Heart left ventricle (tissue), 16 donors: ENCODE measurements at regions not wholly inside any gene's neighbourhood (a gene's known extent, or its start where the extent isn't known, plus 50 kb on each side); places are given as distances from the start of the nearest gene placed in this dataset.
A peak's percentile ranks its signal among the peaks of the same experiment; 100 is the strongest.

Experiments used
- ATAC-seq, 4 donors: fragments of 200-7000 bp; cut with Tn5 transposase; one replicate each; pipeline ENCODE4 v1.9.1; 2020 to 2022; ENCODE audit warnings: moderate library complexity in 4 of 4, mild to moderate bottlenecking in 3 of 4, moderate number of reproducible peaks in 1 of 4
- DNase-seq, 5 donors: peaks; one replicate each; pipeline ENCODE4 v3.0.0-alpha.2; 2020
- H3K27ac ChIP-seq, 12 donors: fragments of 200-600 bp; sonication (generic) in 4 of 12; one replicate each; pipeline versions ENCODE4 v1.5.0 to v1.8.0; 2016 to 2022; ENCODE audit warnings: mild to moderate bottlenecking in 2 of 12
- H3K27me3 ChIP-seq, 9 donors: fragments of 200-600 bp; sonication (generic) in 2 of 9; one replicate each; pipeline versions ENCODE4 v1.5.1 to v1.8.0; 2016 to 2022; ENCODE audit warnings: mild to moderate bottlenecking in 3 of 9
- H3K36me3 ChIP-seq, 9 donors: fragments of 200-600 bp; sonication (generic) in 2 of 9; one replicate each; pipeline versions ENCODE4 v1.5.0 to v1.8.0; 2018 to 2022; ENCODE audit warnings: mild to moderate bottlenecking in 2 of 9
- H3K4me1 ChIP-seq, 12 donors: fragments of 200-600 bp; sonication (generic) in 4 of 12; one replicate each; pipeline versions ENCODE4 v1.5.0 to v1.8.0; 2016 to 2022; ENCODE audit warnings: mild to moderate bottlenecking in 3 of 12
- H3K4me3 ChIP-seq, 12 donors: fragments of 200-600 bp; sonication (generic) in 4 of 12; one replicate each; pipeline versions ENCODE4 v1.5.0 to v1.8.0; 2017 to 2022; ENCODE audit warnings: mild to moderate bottlenecking in 9 of 12, moderate library complexity in 4 of 12
- H3K9me3 ChIP-seq, 12 donors: fragments of 200-600 bp; sonication (generic) in 4 of 12; one replicate each; pipeline versions ENCODE4 v1.5.0 to v1.8.0; 2016 to 2022; ENCODE audit warnings: mild to moderate bottlenecking in 1 of 12
- POLR2A ChIP-seq, 2 donors: fragments of 450-650 bp; IDR thresholded peaks; one replicate each; pipeline ENCODE4 v1.6.1; 2017; ENCODE audit warnings: antibody characterized with exemption in 2 of 2, mild to moderate bottlenecking in 2 of 2, moderate library complexity in 2 of 2
- WGBS, 4 donors: extraction: QIAGEN DNeasy Blood & Tissue Kit in 2 of 4; methylation state at CpG; one replicate each; pipeline versions ENCODE4 v1.1.5 to v1.1.7; 2013 to 2018; 5-methylcytosine and 5-hydroxymethylcytosine counted together
- intact Hi-C, 10 donors: fragments of 100-400 bp; cut with DNase I; formaldehyde crosslinking; loops; one replicate each; pipeline versions ENCODE4 v1.11.1 to v1.14.2; 2022
- TF ChIP-seq, protein P1 (sequence below), 12 donors: fragments of 200-600 bp; sonication (generic) in 4 of 12; IDR thresholded peaks; one replicate each; pipeline versions ENCODE4 v1.5.0 to v1.8.0; 2018 to 2022; ENCODE audit warnings: antibody characterized with exemption in 12 of 12, mild to moderate bottlenecking in 5 of 12
- donor health status: ischemic (EF 13 %, LVEDD 7.1; RV severe dilation, severe dysfunction).
- donor health status: healthy with polysubstance abuse.
- donor health status: DM: no; HTN: yes; CAD: no.
- donor health status: DM: no; HTN: no; CAD: no.
- donor health status: ischemic (EF 25% LVEDD 6.9; RV normal size, moderate dysfunction).
- donor health status: ischemic (EF 25% LVEDD 5.7; RV mildly dilated, moderate dysfunction).
- donor health status: healthy.
- donor health status: DM: yes; HTN: yes; CAD: no.
- donor health status: ischemic (EF 35%, LVEDD 5.7; RV mildly dilated, moderate dysfunction).
- donor health status: nonischemic (EF 11% LVEDD 7.7; RV severe dilation, severe dysfunction).
- donor health status: DM: yes; HTN: yes; CAD: no.
- donor health status: PGD.
- donor health status: ischemic (EF 29% LVEDD 5.4; RV normal size, mild dysfunction).
- donor health status: nonischemic (EF 23%, LVEDD 6.1; RV moderate dilation, normal function).

GRCh38 chr1:2946999-2947690 lies 74.1 kb upstream of the ACTRT2 start:
- Histone ChIP-seq H3K9me3 (no peaks in the 10 kb centered on the region), H3K27me3 (peaks cover 0 to 12% (median 0%) of the 10 kb centered on the region in 9 donors), H3K36me3 (no peaks in the 10 kb centered on the region), H3K4me1 (peaks cover 0 to 3% (median 0%) of the 10 kb centered on the region in 12 donors), H3K4me3 (no peak overlapping the region), H3K27ac (no peak overlapping the region)
- ATAC-seq (no peak), DNase-seq (peak in 2 of 5 donors; percentile 17 to 33)
- intact Hi-C loops = no loop called here
- no peak for TF ChIP-seq POLR2A (IDR thresholded peaks at IDR 0.05)
- TF ChIP-seq, protein P1, sequence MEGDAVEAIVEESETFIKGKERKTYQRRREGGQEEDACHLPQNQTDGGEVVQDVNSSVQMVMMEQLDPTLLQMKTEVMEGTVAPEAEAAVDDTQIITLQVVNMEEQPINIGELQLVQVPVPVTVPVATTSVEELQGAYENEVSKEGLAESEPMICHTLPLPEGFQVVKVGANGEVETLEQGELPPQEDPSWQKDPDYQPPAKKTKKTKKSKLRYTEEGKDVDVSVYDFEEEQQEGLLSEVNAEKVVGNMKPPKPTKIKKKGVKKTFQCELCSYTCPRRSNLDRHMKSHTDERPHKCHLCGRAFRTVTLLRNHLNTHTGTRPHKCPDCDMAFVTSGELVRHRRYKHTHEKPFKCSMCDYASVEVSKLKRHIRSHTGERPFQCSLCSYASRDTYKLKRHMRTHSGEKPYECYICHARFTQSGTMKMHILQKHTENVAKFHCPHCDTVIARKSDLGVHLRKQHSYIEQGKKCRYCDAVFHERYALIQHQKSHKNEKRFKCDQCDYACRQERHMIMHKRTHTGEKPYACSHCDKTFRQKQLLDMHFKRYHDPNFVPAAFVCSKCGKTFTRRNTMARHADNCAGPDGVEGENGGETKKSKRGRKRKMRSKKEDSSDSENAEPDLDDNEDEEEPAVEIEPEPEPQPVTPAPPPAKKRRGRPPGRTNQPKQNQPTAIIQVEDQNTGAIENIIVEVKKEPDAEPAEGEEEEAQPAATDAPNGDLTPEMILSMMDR (IDR thresholded peaks at IDR 0.05) = no peak
- 65 to 71% (median 67%) methylated on average over 21 of the region's 21 CpGs for WGBS, 4 donors

- Histone ChIP-seq H3K4me3 (no peak overlapping the region), H3K27ac (no peak overlapping the region), H3K4me1 (peaks cover 0 to 5% (median 0%) of the 10 kb centered on the region in 12 donors), H3K27me3 (peaks cover 0 to 12% (median 0%) of the 10 kb centered on the region in 9 donors), H3K36me3 (no peaks in the 10 kb centered on the region), H3K9me3 (peaks cover 0 to 4% (median 0%) of the 10 kb centered on the region in 12 donors)
- whole genome bisulfite sequencing, 4 donors = 83 to 93% (median 87%) methylated on average over 20 of the region's 20 CpGs
- ATAC-seq (no peak), DNase-seq (peak in 2 of 5 donors; percentile 9 to 29)
- intact Hi-C loops = no loop called here
- TF ChIP-seq, protein P1 (IDR thresholded peaks at IDR 0.05) = no peak
- no peak for TF ChIP-seq POLR2A (IDR thresholded peaks at IDR 0.05)
These were observed 73.1 kb upstream of the ACTRT2 start for GRCh38 chr1:2948001-2948750.

DNA sequence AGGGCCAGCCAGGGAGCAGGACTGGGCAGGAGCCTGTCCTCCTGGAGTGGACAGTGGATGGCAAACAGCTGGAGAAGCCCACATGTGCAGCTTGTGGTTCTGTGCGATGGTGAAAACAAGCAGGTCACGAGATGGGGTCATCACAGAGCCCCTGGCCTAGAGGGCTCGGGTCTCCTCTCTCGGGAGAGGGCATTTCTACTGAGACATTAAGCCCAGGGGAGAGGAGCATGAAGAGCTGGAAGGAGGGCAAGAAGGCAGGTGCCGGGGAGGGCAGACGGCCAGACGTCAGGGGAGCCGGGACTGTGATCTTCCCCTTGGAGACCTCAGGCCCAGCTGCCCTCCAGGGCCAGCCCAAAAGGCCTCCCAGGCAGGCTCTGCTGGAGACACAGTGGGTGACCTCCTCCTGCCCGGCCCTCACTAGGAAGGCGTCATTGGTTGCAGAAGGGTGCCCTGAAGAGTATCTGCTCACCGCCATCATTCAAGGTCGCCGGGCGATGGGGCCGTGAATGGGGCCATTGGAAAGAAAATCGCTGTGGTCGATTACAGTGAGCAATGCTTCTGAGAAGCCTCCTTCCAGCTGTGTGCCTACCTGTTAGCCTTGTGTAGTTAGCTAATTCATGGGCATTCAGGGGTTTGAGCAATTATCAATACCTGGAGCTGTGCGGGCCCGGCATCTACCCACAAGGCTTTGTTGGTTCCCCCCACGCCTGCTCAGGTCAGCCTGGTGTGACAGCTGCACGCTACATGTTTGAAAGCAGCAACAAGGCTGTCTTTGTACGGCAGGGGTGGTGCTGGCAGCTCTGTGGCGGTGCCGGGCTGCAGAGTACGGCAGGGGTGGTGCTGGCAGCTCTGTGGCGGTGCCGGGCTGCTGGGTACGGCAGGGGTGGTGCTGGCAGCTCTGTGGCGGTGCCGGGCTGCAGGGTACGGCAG lies 72.3 kb upstream of the ACTRT2 start:
- H3K27ac ChIP-seq = no peak overlapping the region
- ATAC-seq = no peak
- WGBS, 4 donors = 83 to 90% (median 86%) methylated on average over 21 to 27 of the region's 31 CpGs
- H3K4me1 ChIP-seq = peaks cover 0 to 5% (median 0%) of the 10 kb centered on the region in 12 donors
- peak in 1 of 5 donors; percentile 13 for DNase-seq
- intact Hi-C loops = no loop called here
- H3K27me3 ChIP-seq = peaks cover 0 to 12% (median 0%) of the 10 kb centered on the region in 9 donors
- no peak for TF ChIP-seq POLR2A (IDR thresholded peaks at IDR 0.05)
- TF ChIP-seq, protein P1 (IDR thresholded peaks at IDR 0.05) = no peak
- no peaks in the 10 kb centered on the region for H3K36me3 ChIP-seq
- no peak overlapping the region for H3K4me3 ChIP-seq
- H3K9me3 ChIP-seq = peaks cover 0 to 11% (median 4%) of the 10 kb centered on the region in 12 donors
